ENCODE measurements at regions not wholly inside any gene's neighbourhood (a gene's known extent, or its start where the extent isn't known, plus 50 kb on each side); places are given as distances from the start of the nearest gene placed in this dataset.

DNA sequence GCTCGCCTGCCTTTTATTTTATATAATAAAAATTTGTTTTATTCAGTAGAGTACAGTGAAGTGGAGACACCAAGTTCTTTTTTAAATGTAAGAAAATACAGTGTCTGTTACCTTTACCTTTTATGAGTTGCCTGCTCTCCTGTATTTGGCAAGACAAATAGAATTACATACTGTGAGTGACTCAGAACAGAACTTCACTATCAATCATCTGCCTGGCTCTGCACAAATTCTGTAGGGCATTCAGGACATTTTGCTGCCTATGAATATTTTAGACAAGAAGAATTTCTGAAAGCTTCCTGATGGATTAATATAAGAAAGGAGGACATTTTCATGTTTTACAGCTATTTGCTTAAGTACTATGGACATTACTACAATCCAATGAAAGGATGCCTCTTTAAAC lies 135.4 kb upstream of the PHF14 start:
- TF ChIP-seq, protein P1, sequence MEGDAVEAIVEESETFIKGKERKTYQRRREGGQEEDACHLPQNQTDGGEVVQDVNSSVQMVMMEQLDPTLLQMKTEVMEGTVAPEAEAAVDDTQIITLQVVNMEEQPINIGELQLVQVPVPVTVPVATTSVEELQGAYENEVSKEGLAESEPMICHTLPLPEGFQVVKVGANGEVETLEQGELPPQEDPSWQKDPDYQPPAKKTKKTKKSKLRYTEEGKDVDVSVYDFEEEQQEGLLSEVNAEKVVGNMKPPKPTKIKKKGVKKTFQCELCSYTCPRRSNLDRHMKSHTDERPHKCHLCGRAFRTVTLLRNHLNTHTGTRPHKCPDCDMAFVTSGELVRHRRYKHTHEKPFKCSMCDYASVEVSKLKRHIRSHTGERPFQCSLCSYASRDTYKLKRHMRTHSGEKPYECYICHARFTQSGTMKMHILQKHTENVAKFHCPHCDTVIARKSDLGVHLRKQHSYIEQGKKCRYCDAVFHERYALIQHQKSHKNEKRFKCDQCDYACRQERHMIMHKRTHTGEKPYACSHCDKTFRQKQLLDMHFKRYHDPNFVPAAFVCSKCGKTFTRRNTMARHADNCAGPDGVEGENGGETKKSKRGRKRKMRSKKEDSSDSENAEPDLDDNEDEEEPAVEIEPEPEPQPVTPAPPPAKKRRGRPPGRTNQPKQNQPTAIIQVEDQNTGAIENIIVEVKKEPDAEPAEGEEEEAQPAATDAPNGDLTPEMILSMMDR (IDR thresholded peaks at IDR 0.05), result no peak
- TF ChIP-seq ZFX (IDR thresholded peaks at IDR 0.05; ENCODE audit: borderline replicate concordance), result no peak
